Superior temporal gyrus (tissue), 1 donor: ENCODE measurements at regions not wholly inside any gene's neighbourhood (a gene's known extent, or its start where the extent isn't known, plus 50 kb on each side); places are given as distances from the start of the nearest gene placed in this dataset.

Experiments used
- DNase-seq: peaks from one replicate; pipeline ENCODE4 v3.0.0-alpha.2; 2016; ENCODE audit errors: extremely low spot score

DNA sequence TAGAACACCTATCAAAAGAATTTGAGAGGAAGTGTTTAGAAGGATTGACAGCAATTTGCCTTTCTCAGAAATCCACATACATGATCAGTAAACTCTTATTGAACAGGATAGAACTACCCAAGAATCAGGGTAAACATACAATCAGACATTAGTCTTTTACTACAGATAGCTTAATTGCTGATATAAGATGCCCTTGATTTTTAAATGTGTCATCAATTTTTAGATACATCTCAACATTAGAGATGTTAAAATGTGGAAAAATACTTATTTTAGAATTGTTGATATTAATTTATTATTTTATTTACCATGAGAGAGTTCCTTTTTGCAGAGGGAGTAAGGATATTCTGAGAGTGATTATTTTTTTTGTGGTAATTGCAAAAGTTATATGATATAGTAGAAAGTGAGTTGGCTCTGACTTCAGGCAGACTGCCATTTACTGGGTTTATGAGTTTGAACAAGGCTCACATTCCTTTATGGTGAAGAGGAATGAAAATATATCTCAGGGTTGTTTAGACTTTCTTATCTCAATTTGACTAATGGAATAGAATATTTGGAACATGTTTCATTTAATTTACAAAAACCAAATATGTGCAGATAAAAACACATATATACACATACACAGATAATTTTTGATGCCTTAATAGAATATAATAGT lies 302.8 kb upstream of the GOLIM4 start:
- no peak for DNase-seq

DNA sequence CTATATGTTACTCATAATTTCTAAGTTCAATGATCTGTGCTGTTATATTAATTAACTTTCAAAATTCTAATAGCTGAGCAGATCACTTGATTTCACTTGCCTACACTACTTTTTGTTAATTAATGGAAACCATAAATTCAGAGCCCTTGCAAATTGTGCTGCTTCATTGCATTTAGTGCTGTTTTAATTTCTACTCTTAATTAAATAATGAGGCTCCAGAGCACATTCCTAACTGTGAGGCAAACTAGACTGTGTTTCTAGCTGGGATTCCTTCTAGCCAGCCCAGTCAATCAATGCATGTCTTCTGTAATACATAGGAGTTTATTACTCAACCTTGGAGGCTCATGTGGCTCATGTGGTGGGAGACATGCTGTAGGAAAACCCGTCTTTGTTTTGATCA lies 301.1 kb upstream of the GOLIM4 start:
- no peak for DNase-seq

DNA sequence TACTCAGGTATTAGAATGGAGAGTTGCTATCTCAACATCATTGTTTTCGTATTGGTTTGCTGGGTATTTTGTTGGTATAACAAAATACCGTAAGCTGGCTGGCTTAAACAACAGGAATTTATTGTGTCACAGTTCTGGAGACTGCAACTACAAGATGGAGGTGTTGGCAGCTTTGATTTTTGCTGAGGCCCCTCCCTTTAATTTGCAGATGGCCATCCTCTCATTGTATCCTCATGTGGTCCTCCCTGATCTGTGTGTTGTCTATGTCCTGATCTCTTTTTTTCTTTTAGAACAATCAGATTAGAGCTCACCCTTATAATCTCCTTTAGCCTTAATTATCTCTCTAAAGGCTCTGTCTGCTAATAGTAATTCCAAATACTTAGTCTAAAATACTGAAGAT lies 299.8 kb upstream of the GOLIM4 start:
- DNase-seq, result no peak

DNA sequence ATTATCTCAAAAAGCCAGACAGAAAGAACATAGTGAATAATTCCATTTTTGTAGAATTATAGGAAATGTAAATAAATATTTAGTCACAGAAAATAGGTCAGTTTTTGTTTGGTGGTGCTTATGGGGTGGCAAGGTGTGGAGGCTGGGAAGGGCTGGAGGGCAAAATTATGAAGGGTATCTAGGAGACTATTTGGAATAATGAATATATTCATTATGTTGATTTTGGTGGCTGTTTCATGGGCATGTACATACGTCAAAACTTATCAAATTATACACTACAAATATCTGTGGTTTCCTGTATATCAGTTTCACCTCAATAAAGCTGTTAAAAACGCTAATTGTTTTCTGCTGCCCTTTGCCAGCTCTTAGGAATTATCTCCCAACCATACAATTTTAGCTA lies 298.7 kb upstream of the GOLIM4 start:
- no peak for DNase-seq

DNA sequence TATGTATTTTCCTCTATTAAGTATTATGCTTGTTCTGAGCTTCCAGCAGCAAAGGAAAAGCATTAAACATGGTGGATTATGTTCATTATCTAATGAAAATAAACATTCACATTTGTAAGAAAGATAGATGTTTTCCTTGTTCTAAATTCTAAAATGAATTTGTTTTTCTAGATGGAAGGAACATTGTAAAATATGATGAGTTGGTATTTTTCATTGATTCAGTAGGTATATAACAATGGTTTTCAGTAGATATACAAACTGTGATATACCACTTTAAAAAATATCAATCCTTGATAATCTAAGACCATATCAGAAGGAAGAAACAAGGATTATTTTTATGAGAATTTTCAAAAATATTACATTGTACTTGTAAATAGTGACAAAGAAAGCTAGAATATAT lies 290.6 kb upstream of the GOLIM4 start:
- DNase-seq, result no peak

DNA sequence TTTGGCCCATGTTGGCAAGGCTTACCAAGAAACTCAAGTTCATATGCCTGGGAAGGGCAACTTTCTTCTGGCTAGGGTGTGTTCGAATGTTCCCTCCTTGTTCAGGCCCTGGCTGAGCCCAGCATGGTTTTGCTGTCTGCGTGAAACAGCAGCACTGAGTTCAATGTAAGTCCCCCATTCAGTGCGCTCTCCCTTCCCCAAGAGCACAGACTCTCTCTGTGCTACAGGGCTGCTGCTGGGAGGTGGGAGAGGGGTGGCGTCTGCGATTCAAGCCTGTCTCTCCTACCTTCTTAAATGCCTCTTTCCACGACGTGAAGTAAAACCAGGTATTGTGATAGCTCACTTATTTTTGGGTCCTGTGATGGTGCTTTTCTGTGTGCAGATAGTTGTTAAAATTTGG lies 289.3 kb upstream of the GOLIM4 start:
- DNase-seq, result no peak

DNA sequence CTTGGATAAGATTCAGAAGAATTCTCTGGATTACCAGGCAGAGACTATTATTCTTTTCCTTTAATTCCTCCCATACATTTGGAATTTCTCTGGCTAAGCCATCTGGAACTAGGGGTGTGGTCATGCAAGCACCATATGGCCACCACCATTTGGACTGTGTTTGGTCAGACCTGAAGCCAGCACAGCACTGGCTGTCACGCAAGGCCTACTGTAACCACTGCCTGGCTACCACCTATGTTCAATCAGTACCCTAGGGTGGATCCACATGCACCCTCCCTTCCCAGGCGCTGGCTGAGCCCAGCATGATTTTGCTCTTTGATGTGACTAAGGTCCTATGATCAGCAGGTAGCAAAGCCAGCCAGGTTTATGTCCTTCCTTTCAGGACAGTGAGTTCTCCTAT lies 287.8 kb upstream of the GOLIM4 start:
- no peak for DNase-seq

DNA sequence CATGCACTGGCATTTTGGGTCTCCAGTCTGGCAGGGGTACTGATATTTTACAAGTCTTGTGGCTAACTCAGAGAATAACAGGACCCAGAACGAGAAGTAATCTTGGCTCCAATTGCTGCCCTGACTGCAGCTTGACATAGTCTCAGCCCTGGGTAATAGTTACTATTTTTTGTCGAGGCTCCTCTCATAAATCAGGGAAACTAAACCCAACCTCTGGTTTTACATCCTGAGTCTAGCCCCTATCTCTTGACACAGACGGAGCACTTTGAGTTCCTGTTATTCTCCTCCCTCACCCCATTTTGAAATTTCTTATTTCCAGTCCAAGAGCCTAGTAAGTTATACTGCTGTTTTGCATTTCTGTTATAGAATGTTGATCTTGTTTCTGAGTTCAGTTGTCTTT lies 276.1 kb upstream of the GOLIM4 start:
- no peak for DNase-seq

DNA sequence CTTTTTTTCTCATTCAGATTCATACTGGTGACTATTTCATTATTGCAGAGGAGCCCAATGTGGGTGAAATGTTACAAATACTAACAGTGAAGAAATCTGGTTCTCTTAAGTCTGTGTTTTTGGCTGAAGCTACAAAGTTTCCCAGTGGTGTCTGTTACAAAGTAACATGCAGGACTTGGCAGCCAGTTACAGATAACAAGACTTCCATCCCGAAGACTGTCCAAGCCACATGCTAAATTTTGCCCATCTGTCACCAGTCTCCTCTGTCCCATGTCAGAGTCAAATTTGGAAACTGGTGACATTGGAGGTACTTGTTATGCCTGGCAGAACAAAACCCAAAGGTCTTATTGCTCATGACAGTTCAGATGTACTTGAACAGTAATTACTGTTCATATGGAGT lies 269.2 kb upstream of the GOLIM4 start:
- DNase-seq, result no peak

DNA sequence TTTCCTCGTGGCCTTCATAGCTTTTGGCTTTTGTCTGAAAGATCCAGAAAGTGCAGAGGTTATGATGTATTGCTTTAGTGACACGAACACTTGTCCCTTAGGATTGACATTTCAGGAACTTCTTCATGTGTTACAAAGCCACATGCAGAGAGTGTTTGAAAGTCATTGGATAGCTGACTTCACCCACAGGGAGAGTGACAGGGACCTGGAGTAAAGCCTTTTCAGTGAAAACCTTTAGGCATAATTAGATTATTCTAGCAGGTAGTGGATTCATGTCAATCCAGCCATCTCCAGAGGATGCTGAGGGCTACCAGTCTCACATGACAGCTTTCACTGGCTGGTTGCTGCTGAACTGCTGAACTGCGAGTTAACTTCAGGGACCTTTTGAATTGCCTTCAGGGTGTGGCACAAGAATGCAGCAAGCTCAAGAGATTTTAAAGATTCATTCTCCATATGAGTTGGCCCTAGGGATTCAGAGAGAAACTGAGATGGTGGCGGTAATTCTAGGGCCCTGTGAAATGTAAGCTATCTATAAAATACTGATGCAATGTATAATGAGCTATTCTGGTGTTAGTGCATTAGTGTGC lies 267.0 kb upstream of the GOLIM4 start:
- no peak for DNase-seq

DNA sequence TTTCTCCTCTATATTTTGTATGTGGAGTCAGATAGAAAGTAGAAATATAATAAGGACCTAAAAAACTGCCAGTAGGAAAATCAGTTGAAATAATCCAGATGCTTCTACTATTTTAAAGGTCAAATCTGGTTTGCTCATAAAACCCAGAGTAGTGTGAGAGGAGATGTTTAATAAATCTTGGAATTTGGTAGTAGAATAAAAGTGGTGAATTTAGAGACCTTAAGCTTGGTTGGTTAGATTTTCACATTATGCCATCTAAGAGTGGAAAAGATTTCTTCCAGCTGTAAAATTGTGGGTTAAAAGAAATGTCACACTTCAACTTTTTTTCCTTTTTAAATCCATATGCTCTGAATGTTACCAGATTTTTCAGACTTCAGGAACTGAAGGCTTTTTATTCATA lies 266.4 kb upstream of the GOLIM4 start:
- DNase-seq, result no peak

DNA sequence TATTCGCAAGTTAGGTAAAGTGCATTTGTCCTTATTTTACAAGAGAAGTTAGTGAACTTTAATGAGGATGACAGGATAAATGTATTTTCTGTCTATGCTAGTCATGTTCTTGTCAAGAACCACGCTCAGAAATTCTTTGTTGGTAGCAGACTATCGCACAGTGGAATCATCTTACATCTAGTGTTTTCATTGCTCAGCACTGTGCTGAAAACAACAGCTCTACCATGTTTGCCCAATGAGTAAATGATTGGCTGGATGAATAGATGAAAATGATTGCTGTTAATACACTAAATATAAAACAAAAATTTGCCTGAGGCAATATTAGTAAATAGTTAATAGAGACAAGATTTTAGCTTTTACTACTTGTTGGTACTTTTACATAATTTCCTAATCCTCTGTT lies 265.3 kb upstream of the GOLIM4 start:
- DNase-seq, result no peak

DNA sequence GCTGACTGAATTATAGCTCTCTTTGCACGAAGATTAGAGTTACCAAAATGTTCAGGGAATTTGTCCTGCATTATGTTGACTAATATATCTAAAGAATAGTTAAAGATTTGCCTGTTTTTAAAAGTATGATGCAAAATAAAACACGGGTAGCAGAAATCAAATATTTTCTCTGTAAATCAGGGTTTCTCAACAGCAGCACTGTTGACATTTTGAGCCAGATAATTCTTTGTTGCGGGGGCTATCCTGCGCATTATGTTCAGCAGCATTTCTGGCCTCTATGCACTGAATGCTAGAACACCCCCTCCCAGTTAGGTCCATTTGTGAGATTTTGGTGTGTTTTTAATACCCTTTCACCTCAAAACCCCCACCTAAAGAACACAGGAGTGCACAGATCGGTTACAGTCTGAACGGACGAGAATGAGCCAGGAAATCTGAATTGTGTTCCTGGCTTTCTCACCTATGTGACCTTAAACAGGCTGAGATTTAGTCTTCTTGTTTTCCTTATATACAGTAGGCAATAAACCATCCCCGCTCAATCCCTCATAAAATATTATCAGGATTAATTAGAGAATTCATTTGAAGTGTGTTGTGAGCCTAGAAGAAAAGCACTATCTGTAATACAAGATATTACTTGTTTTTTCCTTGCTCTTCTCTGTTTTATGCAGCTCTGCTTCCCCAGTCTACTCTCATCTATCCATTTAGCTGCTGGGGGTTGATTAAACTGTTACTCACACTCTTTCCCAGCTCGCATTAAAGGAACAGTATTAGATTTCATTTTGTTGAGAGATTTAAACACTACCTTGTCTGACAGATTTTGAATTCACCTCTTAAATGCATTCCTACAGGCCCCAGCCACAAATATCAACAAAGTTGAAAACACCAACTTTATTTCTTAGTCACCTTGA lies 247.5 kb upstream of the GOLIM4 start:
- no peak for DNase-seq

DNA sequence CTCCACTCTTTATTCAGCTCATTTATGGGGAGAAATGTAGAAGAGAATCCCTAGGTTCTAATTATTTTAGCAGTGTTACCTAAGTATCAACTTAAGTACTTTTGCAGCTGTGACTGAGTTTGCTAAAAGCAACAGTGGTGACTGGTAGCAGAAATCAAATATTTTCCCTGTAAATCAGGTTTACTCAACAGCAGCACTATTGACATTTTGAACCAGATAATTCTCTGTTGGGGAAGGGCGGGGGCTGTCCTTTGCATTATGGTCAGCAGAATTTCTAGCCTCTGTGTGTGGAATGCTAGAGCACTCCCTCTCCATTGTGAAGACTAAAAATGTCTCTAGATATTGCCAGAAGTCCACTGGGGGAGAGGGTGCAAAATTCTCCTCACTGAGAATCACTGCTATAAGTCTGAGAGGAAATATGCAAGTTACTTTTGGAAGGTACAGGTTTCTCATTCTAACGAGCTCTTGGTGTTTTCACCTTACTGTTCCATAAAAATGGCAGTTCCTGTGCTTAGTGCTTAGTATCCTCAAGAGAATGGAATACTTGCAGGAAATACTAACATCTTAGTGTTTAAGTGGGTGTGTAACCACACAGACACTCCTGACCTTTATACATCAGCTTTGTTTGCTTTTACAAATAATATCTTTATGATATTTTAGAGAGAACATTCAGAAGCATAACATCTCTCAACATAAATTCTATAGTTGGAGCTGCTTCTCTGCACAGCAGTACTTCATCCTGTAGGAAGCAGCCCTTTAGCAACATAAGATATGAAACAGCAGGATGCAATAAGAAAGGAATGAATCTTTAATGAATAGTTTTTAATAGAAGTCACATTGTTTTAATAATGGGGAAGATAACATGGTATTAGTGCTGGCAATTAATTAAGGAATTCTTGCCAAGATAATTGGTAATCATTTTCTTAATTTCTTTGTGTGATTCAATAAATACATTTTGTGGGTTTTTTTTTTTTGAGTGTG lies 246.5 kb upstream of the GOLIM4 start:
- DNase-seq, result no peak

DNA sequence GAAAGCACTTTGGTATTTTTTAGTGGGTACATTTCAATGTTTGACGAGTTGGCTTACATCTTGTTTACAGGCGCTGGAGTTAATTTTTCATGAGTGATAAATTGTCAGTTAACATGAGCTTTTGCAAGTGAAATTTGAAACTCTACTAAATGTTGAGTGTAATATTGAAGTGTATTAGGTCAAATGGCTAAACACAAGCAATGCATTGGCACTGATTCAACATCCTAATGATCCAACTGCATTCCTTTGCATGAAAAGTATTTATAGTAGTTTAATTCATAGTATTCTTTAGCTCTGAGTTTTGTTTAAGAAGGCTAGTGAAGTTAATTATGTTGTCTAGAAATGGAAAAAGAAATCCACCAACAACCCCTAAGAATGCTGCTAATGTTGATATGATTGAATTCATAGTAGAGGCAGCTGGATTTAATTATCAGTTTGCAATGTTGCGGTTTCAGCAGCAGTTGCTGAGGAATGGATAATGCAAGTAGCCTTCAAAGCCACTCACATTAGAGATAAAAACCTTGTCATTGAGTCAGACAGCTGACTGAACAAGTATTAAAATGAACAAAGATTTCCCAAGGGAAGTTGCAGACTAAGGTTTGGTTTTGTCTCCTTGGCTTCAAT lies 245.6 kb upstream of the GOLIM4 start:
- no peak for DNase-seq

DNA sequence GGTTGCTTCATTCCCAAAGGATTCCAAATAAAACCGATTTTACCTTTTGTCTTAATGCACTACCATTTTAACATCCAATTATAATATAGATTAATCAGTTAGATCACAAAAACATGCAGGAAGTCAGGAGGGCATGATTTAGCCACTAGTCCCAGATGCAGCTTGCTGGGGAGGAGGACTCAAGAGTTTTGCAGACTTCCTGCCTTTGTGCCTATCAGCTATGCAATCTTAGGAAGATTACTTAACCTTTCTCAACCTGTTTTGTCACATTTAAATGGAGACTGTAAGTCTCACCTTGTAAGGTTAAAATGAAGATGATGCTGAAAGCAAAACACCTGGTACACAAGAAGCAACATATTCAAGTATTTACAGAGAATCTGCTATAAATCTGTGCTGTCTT lies 242.4 kb upstream of the GOLIM4 start:
- no peak for DNase-seq

DNA sequence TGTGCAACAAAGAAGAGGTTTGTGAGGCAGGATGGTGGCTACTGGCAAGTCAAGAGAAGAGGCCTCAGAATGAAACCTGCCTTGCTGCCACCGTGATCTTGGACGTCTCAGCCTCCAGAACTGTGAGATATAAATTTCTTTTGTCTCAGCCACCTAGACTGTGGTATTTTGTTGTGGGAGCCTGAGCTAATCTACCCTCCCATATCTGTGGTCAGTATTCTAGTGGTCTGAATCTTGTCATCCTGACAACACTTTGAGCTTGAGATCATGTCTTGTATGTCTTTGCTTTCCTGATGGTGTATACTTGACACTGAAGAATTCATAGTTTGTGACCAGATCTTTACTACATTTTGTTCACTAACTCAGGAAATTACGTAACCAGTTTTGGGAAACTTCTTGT lies 240.6 kb upstream of the GOLIM4 start:
- DNase-seq, result no peak

DNA sequence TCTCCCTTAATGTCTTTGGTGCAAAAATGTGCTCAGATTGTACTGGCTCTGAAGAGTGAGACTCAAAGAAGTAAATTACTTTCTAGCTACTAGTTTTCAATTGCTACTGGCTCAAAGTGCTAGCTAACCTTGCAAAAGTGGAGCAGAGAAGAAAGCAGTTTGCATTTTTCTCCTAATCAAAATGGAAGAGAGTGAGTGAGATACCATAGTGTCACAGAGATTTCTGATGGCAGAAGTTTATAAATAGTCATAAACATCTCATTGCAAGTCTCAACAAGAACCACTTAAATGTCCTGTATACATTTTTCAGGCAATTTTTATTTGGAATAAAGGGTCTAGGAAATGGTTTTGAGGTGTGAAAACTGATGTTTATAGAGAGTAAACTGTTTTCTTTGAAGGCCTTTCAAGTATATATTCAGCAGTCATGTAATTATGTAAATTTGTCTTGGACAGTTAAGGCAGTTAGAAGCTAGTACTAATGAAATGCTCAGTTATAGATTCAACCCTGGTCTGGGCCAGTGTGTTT lies 237.7 kb upstream of the GOLIM4 start:
- DNase-seq, result no peak

DNA sequence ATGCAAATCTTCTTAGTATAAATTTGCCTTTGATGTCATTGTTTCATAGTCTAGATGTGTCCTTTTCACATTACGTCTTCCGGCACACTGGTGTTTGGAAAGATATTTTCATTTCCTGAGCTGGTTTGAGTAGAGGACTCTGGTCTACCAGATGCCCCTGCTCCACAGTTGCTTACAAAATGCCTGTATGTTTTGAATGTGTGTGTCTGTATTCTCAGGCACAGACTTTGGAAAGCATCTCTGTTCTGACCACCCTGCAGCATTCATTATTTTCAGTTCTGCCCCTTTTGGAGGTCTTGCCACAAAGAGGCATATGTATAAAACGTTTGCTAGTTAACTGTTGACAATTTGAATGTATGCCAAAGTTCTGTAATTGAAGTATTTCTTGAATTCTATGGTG lies 236.0 kb upstream of the GOLIM4 start:
- no peak for DNase-seq

DNA sequence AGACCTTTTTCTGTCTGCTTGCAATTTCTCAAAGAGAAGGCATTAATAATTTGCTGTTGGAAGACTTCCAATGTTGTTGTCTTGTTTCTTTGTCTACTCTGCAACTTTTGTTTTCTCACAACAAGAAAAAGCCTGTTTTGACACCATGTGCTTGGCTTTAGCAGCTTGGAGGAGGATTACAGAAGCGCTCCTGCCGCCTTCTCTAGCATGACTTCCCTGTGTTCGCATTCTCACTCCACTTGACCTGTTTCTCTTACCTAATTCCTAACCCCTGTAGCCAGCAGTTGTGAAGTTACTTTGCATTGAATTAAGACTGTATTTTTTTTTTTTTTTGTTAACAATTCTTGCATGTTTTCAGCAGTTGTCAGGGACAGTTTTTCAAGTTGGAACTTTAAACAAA lies 235.3 kb upstream of the GOLIM4 start:
- no peak for DNase-seq

DNA sequence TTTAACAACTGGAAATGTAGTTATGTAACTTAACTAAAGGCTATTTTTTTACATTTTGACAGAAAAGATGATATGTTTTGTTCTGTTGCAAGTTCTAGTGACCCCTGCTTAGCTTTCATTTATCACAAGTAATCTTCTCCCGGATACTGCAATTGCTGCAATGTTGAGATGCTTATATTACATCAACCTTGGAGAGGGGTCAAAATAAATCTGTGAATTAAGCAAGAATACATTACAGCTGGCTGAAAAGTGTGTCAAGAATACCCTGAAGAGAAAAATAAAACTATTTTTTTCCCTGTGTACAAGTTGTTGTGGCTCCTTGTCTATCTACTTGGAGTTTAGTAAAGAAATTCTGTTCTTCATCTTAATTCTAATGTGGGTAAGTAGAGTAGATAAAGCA lies 232.1 kb upstream of the GOLIM4 start:
- DNase-seq, result no peak
